T-cell (primary cell): ENCODE measurements at regions not wholly inside any gene's neighbourhood (a gene's known extent, or its start where the extent isn't known, plus 50 kb on each side); places are given as distances from the start of the nearest gene placed in this dataset.

Experiments used
- ATAC-seq, 4 experiments: fragments of 200-7000 bp in 3 of 4; fragments of 150-1000 bp in 1 of 4; cut with Tn5 transposase; replicated peaks in 1 of 4; 1 replicate in 3 of 4; 2 replicates in 1 of 4; pipeline ENCODE4 v1.10.0; 2021; ENCODE audit warnings: moderate library complexity in 3 of 4, mild to moderate bottlenecking in 2 of 4, moderate number of reproducible peaks in 1 of 4
- CTCF ChIA-PET, 2 donors: fragments of 300-600 bp; sonication (Branson Sonifier 250); formaldehyde crosslinking; loops; one replicate each; lab custom pipeline; 2022; ENCODE audit warnings: antibody characterized with exemption in 2 of 2; lab: Charles Lee
- POLR2A ChIA-PET, 2 donors: fragments of 300-600 bp; sonication (Branson Sonifier 250); formaldehyde crosslinking; loops; one replicate each; lab custom pipeline; 2022; ENCODE audit warnings: antibody characterized with exemption in 2 of 2; lab: Charles Lee
- DNase-seq, 35 experiments: peaks; one replicate each; pipeline versions ENCODE4 v3.0.0 to v3.0.0-alpha.2; 2013 to 2023
- H3K27ac ChIP-seq: one replicate; pipeline ENCODE4 v1.5.1; 2013; ENCODE audit warnings: low read length
- H3K27me3 ChIP-seq, 2 experiments: replicated peaks in 1 of 2; 1 replicate in 1 of 2; 2 replicates in 1 of 2; pipeline versions ENCODE4 v1.6.1 to v1.7.0; 2013; ENCODE audit warnings: low read length in 1 of 2, mixed read lengths in 1 of 2; ENCODE audit not compliant: control insufficient read depth in 2 of 2, insufficient read depth in 2 of 2; ENCODE audit errors: extremely low read depth in 1 of 2
- H3K36me3 ChIP-seq, 2 donors: 1 replicate in 1 of 2; 2 replicates in 1 of 2; pipeline versions ENCODE4 v1.6.1 to v1.7.0; 2013; ENCODE audit warnings: low read length in 1 of 2; ENCODE audit not compliant: control insufficient read depth in 2 of 2, insufficient read depth in 1 of 2; ENCODE audit errors: extremely low read depth in 1 of 2
- H3K4me1 ChIP-seq, 2 experiments: 1 replicate in 1 of 2; 2 replicates in 1 of 2; pipeline versions ENCODE4 v1.6.1 to v1.7.0; 2013; ENCODE audit warnings: low read length in 2 of 2, mixed read lengths in 1 of 2; ENCODE audit not compliant: insufficient read depth in 2 of 2, control insufficient read depth in 1 of 2; ENCODE audit errors: extremely low read depth in 1 of 2
- H3K4me3 ChIP-seq, 2 donors: 1 replicate in 1 of 2; 2 replicates in 1 of 2; pipeline versions ENCODE4 v1.5.1 to v1.7.0; 2013; ENCODE audit warnings: mild to moderate bottlenecking in 2 of 2, low read length in 1 of 2, moderate library complexity in 1 of 2; ENCODE audit not compliant: control insufficient read depth in 1 of 2; ENCODE audit errors: extremely low read depth in 1 of 2
- H3K9me3 ChIP-seq: 2 replicates; pipeline ENCODE4 v1.7.0; 2013
- H3K27ac Mint-ChIP-seq, 2 donors: one replicate each; pipeline ENCODE4 v1.8.0; 2020 to 2021; ENCODE audit warnings: mild to moderate bottlenecking in 2 of 2, mixed read lengths in 2 of 2
- H3K27me3 Mint-ChIP-seq, 2 donors: one replicate each; pipeline ENCODE4 v1.8.0; 2021 to 2022; ENCODE audit warnings: mixed read lengths in 2 of 2
- H3K36me3 Mint-ChIP-seq: one replicate; pipeline ENCODE4 v1.8.0; 2021; ENCODE audit warnings: mixed read lengths
- H3K4me1 Mint-ChIP-seq, 3 donors: one replicate each; pipeline ENCODE4 v1.8.0; 2020 to 2022; ENCODE audit warnings: mixed read lengths in 3 of 3, mild to moderate bottlenecking in 1 of 3
- H3K4me3 Mint-ChIP-seq, 3 donors: one replicate each; pipeline ENCODE4 v1.8.0; 2020 to 2022; ENCODE audit warnings: mild to moderate bottlenecking in 3 of 3, mixed read lengths in 3 of 3, moderate library complexity in 3 of 3
- H3K9me3 Mint-ChIP-seq, 3 donors: one replicate each; pipeline ENCODE4 v1.8.0; 2020 to 2022; ENCODE audit warnings: mixed read lengths in 3 of 3
- WGBS: methylation state at CpG from one replicate; pipeline ENCODE4 v1.1.5; 2013; ENCODE audit warnings: missing lambda C conversion rate; ENCODE audit not compliant: insufficient coverage; 5-methylcytosine and 5-hydroxymethylcytosine counted together

DNA sequence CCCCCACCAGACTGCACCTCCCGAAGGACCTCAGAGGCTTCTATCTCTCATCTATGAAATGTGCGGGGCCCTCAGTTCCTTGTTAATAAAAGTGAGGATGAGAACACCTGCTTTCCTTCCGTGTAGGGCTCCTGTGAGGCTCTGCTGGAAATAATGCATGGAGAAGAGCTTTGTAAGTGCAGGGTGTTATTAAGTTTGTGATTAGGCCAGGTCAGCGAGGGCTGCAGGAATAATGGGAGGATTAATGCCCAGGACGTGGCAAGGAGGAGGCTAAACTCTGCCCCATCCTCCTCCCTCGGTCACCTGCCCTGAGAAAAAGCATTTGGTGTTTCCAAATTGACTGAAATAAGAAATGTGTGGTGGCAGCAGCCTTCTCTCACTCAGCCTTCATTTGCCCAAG lies 83.5 kb upstream of the HSPA9 start:
- WGBS = no CpG with 5 or more reads among the region's 6 CpGs
- no peaks in the 10 kb centered on the region for H3K9me3 ChIP-seq
- ATAC-seq (no peak), DNase-seq (no peak)
- peaks cover 28 to 46% (median 43%) of the 10 kb centered on the region in 3 donors for H3K4me1 Mint-ChIP-seq
- no peak overlapping the region for H3K4me3 Mint-ChIP-seq
- H3K9me3 Mint-ChIP-seq = no peaks in the 10 kb centered on the region
- H3K36me3 Mint-ChIP-seq = no peaks in the 10 kb centered on the region
- peaks cover 7 to 91% of the 10 kb centered on the region in 2 experiments for H3K27me3 ChIP-seq
- H3K27ac ChIP-seq = no peak overlapping the region
- no peak overlapping the region for H3K27ac Mint-ChIP-seq
- H3K27me3 Mint-ChIP-seq = peaks cover 88 to 94% of the 10 kb centered on the region in 2 donors
- H3K36me3 ChIP-seq = no peaks in the 10 kb centered on the region
- ChIA-PET CTCF (interaction anchor here in 1 of 2 donors (0.8 kb wide), 1 partner anchor 10 kb away, joined by 4 read pairs; no protein-coding TSS in a partner anchor), POLR2A (no interaction called here)
- no peak overlapping the region for H3K4me3 ChIP-seq
- H3K4me1 ChIP-seq = peaks cover 15 to 40% of the 10 kb centered on the region in 2 experiments

GRCh38 chr5:138657360-138657759 lies 82.2 kb upstream of the HSPA9 start:
- peaks cover 13 to 89% of the 10 kb centered on the region in 2 experiments for H3K27me3 ChIP-seq
- H3K36me3 ChIP-seq = no peaks in the 10 kb centered on the region
- Mint-ChIP-seq H3K4me1 (peaks cover 21 to 40% (median 38%) of the 10 kb centered on the region in 3 donors), H3K27ac (no peak overlapping the region), H3K36me3 (no peaks in the 10 kb centered on the region), H3K4me3 (no peak overlapping the region), H3K27me3 (peaks cover 85 to 95% of the 10 kb centered on the region in 2 donors), H3K9me3 (no peaks in the 10 kb centered on the region)
- no peaks in the 10 kb centered on the region for H3K9me3 ChIP-seq
- no peak for ATAC-seq
- no peak overlapping the region for H3K27ac ChIP-seq
- H3K4me3 ChIP-seq = no peak overlapping the region
- H3K4me1 ChIP-seq = peaks cover 7 to 31% of the 10 kb centered on the region in 2 experiments
- POLR2A ChIA-PET = no interaction called here
- WGBS = 100% methylated on average over 1 of the region's 4 CpGs
- CTCF ChIA-PET = interaction anchor here in 1 of 2 donors (1.0 kb wide), 1 partner anchor 11 kb away, joined by 3 read pairs; no protein-coding TSS in a partner anchor
- no peak for DNase-seq

- Histone ChIP-seq H3K9me3 (no peaks in the 10 kb centered on the region), H3K36me3 (no peaks in the 10 kb centered on the region), H3K4me3 (no peak overlapping the region), H3K4me1 (peaks cover 7 to 27% of the 10 kb centered on the region in 2 experiments), H3K27ac (no peak overlapping the region), H3K27me3 (peaks cover 16 to 89% of the 10 kb centered on the region in 2 experiments)
- Mint-ChIP-seq H3K4me3 (no peak overlapping the region), H3K27me3 (peaks cover 83 to 95% of the 10 kb centered on the region in 2 donors), H3K9me3 (no peaks in the 10 kb centered on the region), H3K27ac (no peak overlapping the region), H3K4me1 (peaks cover 21 to 37% (median 34%) of the 10 kb centered on the region in 3 donors), H3K36me3 (no peaks in the 10 kb centered on the region)
- DNase-seq (no peak), ATAC-seq (no peak)
- 76% methylated on average over 4 of the region's 4 CpGs for WGBS
- ChIA-PET POLR2A (no interaction called here), CTCF (interaction anchor here in 1 of 2 donors (1.0 kb wide), 1 partner anchor 12 kb away, joined by 3 read pairs; no protein-coding TSS in a partner anchor)
Measured at GRCh38 chr5:138656916-138657315, 81.7 kb upstream of the HSPA9 start.

DNA sequence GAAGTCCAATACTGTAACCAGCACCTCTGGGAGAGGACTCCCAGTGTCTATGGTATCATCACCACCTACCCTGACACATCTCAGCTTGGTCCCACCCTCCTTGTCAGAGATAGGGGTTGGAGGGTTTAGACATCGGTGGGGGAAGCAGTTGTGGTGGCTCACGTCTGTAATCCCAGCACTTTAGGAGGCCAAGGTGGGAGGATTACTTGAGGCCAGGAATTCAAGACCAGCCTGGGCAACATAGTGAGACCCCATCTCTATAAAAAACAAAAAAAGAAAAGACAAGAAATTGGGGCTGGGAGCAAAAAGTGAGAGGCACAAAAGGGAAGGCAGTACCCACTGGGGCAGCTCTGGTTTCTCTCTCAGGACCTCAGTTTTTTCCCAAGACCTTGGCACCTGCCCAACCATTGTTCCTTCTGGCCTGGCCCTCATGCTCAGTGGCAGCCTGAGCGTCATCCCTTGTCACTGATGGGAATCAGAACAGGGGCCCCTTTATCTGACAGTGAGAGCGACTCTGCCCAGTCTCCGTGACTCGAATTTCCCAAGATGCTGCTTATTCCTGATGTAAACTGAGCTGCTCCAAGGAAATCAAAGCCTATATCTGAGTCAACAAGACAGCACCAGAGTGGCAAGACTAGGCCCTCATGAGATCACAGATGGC lies 80.5 kb upstream of the HSPA9 start:
- DNase-seq (no peak), ATAC-seq (no peak)
- Histone ChIP-seq H3K27ac (no peak overlapping the region), H3K9me3 (no peaks in the 10 kb centered on the region), H3K27me3 (peaks cover 12 to 89% of the 10 kb centered on the region in 2 experiments), H3K4me1 (peaks cover 7 to 22% of the 10 kb centered on the region in 2 experiments), H3K36me3 (no peaks in the 10 kb centered on the region), H3K4me3 (no peak overlapping the region)
- ChIA-PET POLR2A (no interaction called here), CTCF (no interaction called here)
- Mint-ChIP-seq H3K36me3 (no peaks in the 10 kb centered on the region), H3K4me1 (peaks cover 19 to 34% (median 34%) of the 10 kb centered on the region in 3 donors), H3K27ac (no peak overlapping the region), H3K9me3 (no peaks in the 10 kb centered on the region), H3K4me3 (no peak overlapping the region), H3K27me3 (peaks cover 80 to 93% of the 10 kb centered on the region in 2 donors)
- 92% methylated on average over 4 of the region's 6 CpGs for WGBS

- ChIA-PET CTCF (interaction anchor here in 1 of 2 donors (0.5 to 0.6 kb wide), 2 partner anchors 191 to 218 kb away, joined by 3 to 4 read pairs; no protein-coding TSS in a partner anchor), POLR2A (interaction anchor here in 1 of 2 donors (0.5 kb wide), 1 partner anchor 630 kb away, joined by 3 read pairs; no protein-coding TSS in a partner anchor)
- Histone ChIP-seq H3K4me3 (no peak overlapping the region), H3K9me3 (no peaks in the 10 kb centered on the region), H3K27ac (no peak overlapping the region), H3K36me3 (no peaks in the 10 kb centered on the region), H3K27me3 (peaks cover 9 to 97% of the 10 kb centered on the region in 2 experiments), H3K4me1 (peaks cover 7 to 22% of the 10 kb centered on the region in 2 experiments)
- Mint-ChIP-seq H3K27ac (peak overlapping the region; percentile 8 to 9), H3K4me3 (peak overlapping the region in 1 of 3 donors; percentile 62), H3K4me1 (peaks cover 19 to 33% (median 30%) of the 10 kb centered on the region in 3 donors), H3K9me3 (no peaks in the 10 kb centered on the region), H3K36me3 (no peaks in the 10 kb centered on the region), H3K27me3 (peaks cover 78 to 92% of the 10 kb centered on the region in 2 donors)
- peak; percentile 85 to 93 (median 88) for ATAC-seq
- WGBS = 0% methylated on average over 2 of the region's 8 CpGs
- peak; percentile 23 to 84 (median 69) for DNase-seq
Measured at GRCh38 chr5:138654281-138654867, 79.2 kb upstream of the HSPA9 start.

- CTCF ChIA-PET = interaction anchor here in 1 of 2 donors (0.5 to 0.8 kb wide), 2 partner anchors 74 to 219 kb away, joined by 3 to 4 read pairs; no protein-coding TSS in a partner anchor
- DNase-seq (no peak), ATAC-seq (no peak)
- Histone ChIP-seq H3K9me3 (no peaks in the 10 kb centered on the region), H3K4me1 (peaks cover 7 to 22% of the 10 kb centered on the region in 2 experiments), H3K27me3 (peaks cover 11 to 97% of the 10 kb centered on the region in 2 experiments), H3K27ac (no peak overlapping the region), H3K4me3 (no peak overlapping the region), H3K36me3 (no peaks in the 10 kb centered on the region)
- POLR2A ChIA-PET = interaction anchor here in 1 of 2 donors (0.5 to 0.6 kb wide), 2 partner anchors 60 to 282 kb away, joined by 3 to 5 read pairs; no protein-coding TSS in a partner anchor
- H3K4me1 Mint-ChIP-seq = peaks cover 19 to 33% (median 30%) of the 10 kb centered on the region in 3 donors
- H3K9me3 Mint-ChIP-seq = no peaks in the 10 kb centered on the region
- no peaks in the 10 kb centered on the region for H3K36me3 Mint-ChIP-seq
- 0% methylated on average over 1 of the region's 4 CpGs for WGBS
- no peak overlapping the region for H3K4me3 Mint-ChIP-seq
- no peak overlapping the region for H3K27ac Mint-ChIP-seq
- H3K27me3 Mint-ChIP-seq = peaks cover 80 to 92% of the 10 kb centered on the region in 2 donors
Measured at GRCh38 chr5:138653502-138653901, 78.3 kb upstream of the HSPA9 start.
